Large intestine (tissue), 3 donors: ENCODE measurements at regions not wholly inside any gene's neighbourhood (a gene's known extent, or its start where the extent isn't known, plus 50 kb on each side); places are given as distances from the start of the nearest gene placed in this dataset.
"Not testable (repeated sequence)": the region's sequence is repeated elsewhere in the genome, so short reads cannot be mapped to it uniquely, and the experiment has no call there.

Experiments used
- DNase-seq, 2 donors: peaks; one replicate each; pipeline versions ENCODE4 v3.0.0 to v3.0.0-alpha.2; 2013
- H3K27ac ChIP-seq: one replicate; pipeline ENCODE4 v1.5.1; 2013; ENCODE audit warnings: low read length
- H3K27me3 ChIP-seq: 2 replicates; pipeline ENCODE4 v1.6.1; 2013; ENCODE audit warnings: low read length; ENCODE audit not compliant: control insufficient read depth, insufficient read depth
- H3K36me3 ChIP-seq: 2 replicates; pipeline ENCODE4 v1.6.1; 2013; ENCODE audit warnings: low read length; ENCODE audit not compliant: control insufficient read depth, insufficient read depth
- H3K4me1 ChIP-seq: one replicate; pipeline ENCODE4 v1.6.1; 2013; ENCODE audit warnings: low read length; ENCODE audit not compliant: control insufficient read depth, insufficient read depth
- H3K4me3 ChIP-seq: one replicate; pipeline ENCODE4 v1.5.1; 2013; ENCODE audit warnings: low read length
- H3K9me3 ChIP-seq: one replicate; pipeline ENCODE4 v1.6.1; 2013; ENCODE audit warnings: mild to moderate bottlenecking, low read depth, low read length, moderate library complexity; ENCODE audit not compliant: control insufficient read depth
- WGBS: methylation state at CpG from one replicate; pipeline ENCODE4 v1.1.5; 2013; ENCODE audit warnings: low lambda C conversion rate; ENCODE audit not compliant: insufficient coverage; 5-methylcytosine and 5-hydroxymethylcytosine counted together

DNA sequence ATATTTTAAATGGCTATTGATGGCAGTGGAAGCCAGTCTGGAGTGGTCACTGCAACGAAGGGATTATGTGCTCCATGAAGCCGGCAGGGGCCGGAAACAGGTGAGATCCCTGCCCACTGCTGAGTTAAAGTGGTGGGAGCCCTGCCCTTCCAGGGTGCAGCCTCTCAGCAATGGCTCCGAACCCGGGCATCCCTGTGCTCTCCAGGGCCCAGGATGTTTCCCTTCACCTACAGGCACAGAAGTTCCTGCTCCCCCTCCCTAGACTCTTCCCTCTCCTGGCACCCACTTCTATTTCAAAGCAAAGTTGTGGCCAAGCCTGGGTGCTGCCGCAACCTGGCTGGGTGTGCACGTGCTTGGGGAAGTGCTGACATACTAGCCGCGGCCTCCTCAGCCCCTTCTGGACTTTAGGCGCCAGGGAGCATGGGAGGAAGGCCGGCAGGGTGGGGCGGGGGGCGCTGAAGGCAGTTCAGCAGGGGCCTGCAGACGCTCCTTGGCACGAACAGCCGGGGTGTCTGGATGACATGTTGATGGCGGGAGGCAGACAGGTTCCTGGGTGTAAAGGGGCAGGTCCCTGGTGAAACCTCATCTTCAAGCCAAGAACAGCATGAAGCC lies 452.3 kb downstream of the HTR1B start:
- Histone ChIP-seq H3K4me3 (no peak overlapping the region), H3K36me3 (no peaks in the 10 kb centered on the region), H3K27ac (no peak overlapping the region), H3K27me3 (no peaks in the 10 kb centered on the region), H3K9me3 (peaks cover 5% of the 10 kb centered on the region), H3K4me1 (no peaks in the 10 kb centered on the region)
- 100% methylated on average over 1 of the region's 17 CpGs for WGBS
- DNase-seq, result no peak

DNA sequence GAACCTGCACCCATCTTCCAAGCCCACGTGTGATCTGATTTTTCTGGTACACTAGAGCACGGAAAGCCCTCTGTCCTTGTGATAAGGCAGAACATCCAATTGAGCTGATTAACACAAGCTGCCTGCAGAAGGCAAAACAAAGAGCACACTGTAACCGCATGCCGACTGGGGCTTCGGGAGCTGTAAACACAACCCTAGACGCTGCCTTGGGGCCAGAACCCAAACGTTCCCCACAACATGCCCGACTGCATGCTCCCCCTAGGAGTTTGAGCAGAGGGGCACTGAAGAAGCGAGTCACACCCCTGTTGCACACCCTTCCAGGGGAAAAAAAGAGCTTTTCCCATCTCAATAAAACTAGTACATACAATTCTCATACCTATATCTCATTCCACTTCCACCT lies 470.7 kb downstream of the HTR1B start:
- DNase-seq, result no peak
- Histone ChIP-seq H3K27me3 (no peaks in the 10 kb centered on the region), H3K4me3 (no peak overlapping the region), H3K4me1 (no peaks in the 10 kb centered on the region), H3K9me3 (peaks cover 12% of the 10 kb centered on the region), H3K27ac (no peak overlapping the region), H3K36me3 (no peaks in the 10 kb centered on the region)
- 60% methylated on average over 1 of the region's 9 CpGs for WGBS

DNA sequence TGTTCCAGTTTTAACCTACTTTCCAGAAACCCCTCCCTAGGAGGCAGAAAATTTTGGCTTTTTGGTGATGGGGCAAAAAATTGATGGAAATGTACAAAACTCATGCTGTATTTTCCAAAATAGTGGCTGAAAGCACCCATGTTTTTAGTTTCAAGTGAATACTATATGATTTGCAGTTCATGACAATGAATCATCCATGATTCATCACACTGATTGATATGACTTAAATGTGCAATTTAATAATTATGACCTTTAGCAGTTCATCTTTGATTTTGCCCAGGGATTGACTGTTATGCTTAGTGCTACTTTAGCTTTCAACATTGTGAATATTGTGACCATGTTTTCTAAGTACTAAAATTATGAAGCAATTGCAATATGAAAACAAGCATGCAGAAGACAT lies 478.7 kb downstream of the HTR1B start:
- peaks cover 8% of the 10 kb centered on the region for H3K9me3 ChIP-seq
- no peaks in the 10 kb centered on the region for H3K4me1 ChIP-seq
- DNase-seq, result no peak
- no peaks in the 10 kb centered on the region for H3K27me3 ChIP-seq
- H3K36me3 ChIP-seq, result no peaks in the 10 kb centered on the region
- H3K4me3 ChIP-seq, result no peak overlapping the region
- H3K27ac ChIP-seq, result no peak overlapping the region

DNA sequence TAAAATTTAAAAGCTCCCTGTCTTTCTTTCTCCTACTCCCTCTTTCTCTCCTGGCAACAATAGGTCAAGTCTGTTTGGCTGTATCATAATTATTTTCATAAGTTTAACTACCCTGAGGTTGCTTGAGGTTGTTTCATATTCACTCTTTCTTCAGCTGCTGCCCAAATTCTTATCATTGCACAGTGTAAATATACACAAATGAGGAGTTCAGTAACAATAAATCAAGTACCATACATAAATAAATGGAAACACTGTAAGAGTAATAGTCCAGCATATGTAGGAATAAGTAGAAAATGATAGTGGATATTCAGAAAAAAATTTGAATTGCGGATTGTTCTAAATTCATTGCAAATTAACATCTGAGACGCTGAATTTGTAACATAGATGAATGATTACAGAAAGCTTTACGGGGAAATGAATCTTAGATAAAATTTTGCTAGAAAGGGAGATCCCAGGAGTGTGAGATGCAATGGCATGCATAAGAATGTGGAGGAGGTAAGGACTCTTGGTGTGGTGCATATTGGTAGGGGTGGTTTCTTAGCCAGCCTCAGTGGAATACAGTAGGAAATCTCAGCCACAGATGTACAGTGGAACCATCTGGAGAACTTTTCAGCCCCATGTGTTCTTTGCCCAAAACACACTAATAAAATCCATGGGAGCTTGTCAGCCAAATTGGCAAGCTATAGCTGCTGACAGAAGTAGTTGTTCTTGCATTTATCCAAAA lies 480.7 kb downstream of the HTR1B start:
- Histone ChIP-seq H3K27me3 (no peaks in the 10 kb centered on the region), H3K4me1 (no peaks in the 10 kb centered on the region), H3K36me3 (no peaks in the 10 kb centered on the region), H3K27ac (no peak overlapping the region), H3K4me3 (no peak overlapping the region), H3K9me3 (no peaks in the 10 kb centered on the region)
- 97% methylated on average over 3 of the region's 3 CpGs for WGBS
- DNase-seq, result no peak

DNA sequence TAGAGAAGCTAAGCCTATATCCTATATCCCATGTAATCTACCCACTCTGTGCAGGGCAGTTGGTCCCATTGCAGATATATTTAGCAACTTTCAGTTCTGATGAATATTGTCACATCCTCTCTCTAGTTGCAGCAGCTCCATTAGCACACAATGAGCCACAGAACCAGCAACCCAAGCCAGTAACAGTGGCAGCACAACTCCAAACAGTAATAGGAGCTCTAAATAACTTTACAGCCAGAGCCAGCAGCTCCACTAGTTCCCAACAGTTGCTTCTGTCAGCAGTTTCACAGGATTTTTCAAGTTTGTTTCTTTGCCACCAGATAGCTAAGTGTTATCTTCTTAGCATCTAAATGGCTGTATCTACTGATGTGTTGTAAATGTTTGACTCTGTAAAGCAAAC lies 490.8 kb downstream of the HTR1B start:
- H3K27me3 ChIP-seq, result no peaks in the 10 kb centered on the region
- no peaks in the 10 kb centered on the region for H3K4me1 ChIP-seq
- no peak overlapping the region for H3K27ac ChIP-seq
- DNase-seq, result no peak
- no peaks in the 10 kb centered on the region for H3K36me3 ChIP-seq
- no peaks in the 10 kb centered on the region for H3K9me3 ChIP-seq
- no peak overlapping the region for H3K4me3 ChIP-seq

DNA sequence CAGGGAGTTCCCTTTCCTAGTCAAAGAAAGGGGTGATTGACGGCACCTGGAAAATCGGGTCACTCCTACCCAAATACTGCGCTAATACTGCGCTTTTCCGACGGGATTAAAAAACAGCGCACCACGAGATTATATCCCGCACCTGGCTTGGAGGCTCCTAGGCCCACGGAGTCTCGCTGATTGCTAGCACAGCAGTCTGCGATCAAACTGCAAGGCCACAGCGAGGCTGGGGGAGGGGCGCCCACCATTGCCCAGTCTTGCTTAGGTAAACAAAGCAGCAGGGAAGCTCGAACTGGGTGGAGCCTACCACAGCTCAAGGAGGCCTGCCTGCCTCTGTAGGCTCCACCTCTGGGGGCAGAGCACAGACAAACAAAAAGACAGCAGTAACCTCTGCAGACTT lies 504.1 kb downstream of the HTR1B start:
- H3K4me3 ChIP-seq, H3K9me3 ChIP-seq, H3K27me3 ChIP-seq, H3K4me1 ChIP-seq, DNase-seq, H3K27ac ChIP-seq, H3K36me3 ChIP-seq: not testable (repeated sequence)
- 80% methylated on average over 1 of the region's 15 CpGs for WGBS

DNA sequence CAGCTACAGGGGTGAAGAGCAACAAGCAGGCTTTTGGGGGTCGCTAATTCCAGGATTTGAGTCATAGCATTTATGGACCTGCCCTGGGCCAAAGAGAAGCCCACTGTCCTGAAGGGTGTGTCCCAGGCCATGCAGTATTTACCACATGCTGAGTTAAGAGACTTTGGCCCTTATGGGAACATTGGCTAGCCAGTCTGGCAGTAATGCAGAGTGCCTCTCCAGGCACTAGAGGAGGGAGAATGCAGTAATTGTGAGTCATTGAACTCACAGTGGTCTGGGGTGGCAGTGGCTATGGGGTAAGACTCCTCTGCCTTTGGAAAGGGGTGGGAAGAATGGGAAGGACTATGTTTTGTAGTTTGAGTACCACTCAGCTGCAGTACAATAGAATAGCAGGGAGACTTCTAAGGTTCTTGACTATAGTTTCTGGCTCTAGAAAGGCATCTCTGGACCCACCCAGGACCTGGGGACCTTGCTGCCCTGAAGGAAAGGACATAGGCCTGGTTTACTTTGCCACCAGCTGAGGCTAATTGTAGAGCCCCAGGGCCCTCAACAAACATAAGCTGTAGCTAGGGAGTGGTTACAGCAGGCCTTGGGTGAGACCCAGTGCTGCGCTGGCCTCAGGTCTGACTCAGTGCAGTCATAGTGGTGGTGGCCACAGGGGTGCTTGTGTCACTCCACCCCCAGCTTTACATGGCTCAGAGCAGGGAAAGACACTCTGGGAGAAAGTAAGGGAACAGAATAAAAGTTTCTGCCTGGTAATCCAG lies 520.9 kb downstream of the HTR1B start:
- no peak for DNase-seq
- Histone ChIP-seq H3K36me3 (no peaks in the 10 kb centered on the region), H3K27me3 (no peaks in the 10 kb centered on the region), H3K27ac (no peak overlapping the region), H3K4me3 (no peak overlapping the region), H3K4me1 (no peaks in the 10 kb centered on the region), H3K9me3 (peaks cover 2% of the 10 kb centered on the region)
- no CpG with 5 or more reads among the region's 2 CpGs for WGBS

DNA sequence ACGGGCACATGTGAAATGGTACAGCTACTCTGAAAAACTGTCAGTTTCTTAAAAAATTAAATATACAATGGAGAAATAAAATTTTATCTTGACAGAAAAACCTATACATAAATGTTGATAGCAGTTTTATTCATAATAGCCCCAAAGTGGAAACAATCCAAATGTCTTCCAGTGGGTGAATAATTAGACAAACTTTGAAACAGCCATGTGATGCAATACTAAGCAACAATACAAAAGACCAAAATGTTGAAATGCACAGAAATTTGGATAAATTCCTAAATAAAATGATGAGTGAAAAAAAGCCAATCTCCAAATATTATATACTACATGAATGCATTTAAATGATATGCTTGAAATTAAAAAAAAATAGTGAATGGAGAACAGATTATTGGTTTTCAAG lies 523.1 kb downstream of the HTR1B start:
- DNase-seq, result no peak
- Histone ChIP-seq H3K27ac (no peak overlapping the region), H3K27me3 (no peaks in the 10 kb centered on the region), H3K9me3 (peaks cover 2% of the 10 kb centered on the region), H3K4me3 (no peak overlapping the region), H3K4me1 (no peaks in the 10 kb centered on the region), H3K36me3 (no peaks in the 10 kb centered on the region)
- WGBS, result 75% methylated on average over 1 of the region's 1 CpG

DNA sequence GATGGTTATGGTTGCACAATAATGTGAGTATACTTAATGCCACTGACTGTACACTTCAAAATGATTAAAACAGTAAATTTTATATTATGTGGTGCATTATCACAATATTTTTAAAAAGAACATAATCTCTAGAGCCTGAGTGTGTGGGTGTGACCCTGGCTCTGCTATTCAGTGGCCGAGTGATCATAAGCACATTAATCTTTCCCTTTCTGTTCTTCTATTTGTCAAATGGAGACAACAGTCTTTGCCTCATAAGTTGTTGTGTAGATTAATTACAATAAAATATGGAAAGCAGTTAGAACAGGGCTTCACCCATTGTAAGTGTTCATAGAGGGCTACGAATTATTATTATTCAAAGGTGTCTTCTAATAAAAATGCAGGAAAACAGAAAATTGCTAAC lies 548.6 kb downstream of the HTR1B start:
- DNase-seq, result no peak
- 100% methylated on average over 1 of the region's 2 CpGs for WGBS
- no peaks in the 10 kb centered on the region for H3K9me3 ChIP-seq
- no peaks in the 10 kb centered on the region for H3K4me1 ChIP-seq
- H3K4me3 ChIP-seq, result no peak overlapping the region
- no peaks in the 10 kb centered on the region for H3K27me3 ChIP-seq
- H3K27ac ChIP-seq, result no peak overlapping the region
- H3K36me3 ChIP-seq, result no peaks in the 10 kb centered on the region

DNA sequence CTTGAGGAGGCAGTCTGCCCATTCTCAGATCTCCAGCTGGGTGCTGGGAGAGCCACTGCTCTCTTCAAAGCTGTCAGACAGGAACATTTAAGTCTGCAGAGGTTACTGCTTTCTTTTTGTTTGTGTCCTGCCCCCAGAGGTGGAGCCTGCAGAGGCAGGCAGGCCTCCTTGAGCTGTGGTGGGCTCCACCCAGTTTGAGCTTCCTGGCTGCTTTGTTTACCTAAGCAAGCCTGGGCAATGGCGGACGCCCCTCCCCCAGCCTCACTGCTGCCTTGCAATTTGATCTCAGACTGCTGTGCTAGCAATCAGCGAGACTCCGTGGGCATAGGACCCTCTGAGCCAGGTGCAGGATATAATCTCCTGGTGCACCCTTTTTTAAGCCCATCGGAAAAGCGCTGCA lies 557.8 kb downstream of the HTR1B start:
- WGBS, result no CpG with 5 or more reads among the region's 6 CpGs

More for the DNA sequence above, 557.8 kb downstream of the HTR1B start:
- H3K27ac ChIP-seq, DNase-seq, H3K36me3 ChIP-seq, H3K4me1 ChIP-seq, H3K9me3 ChIP-seq, H3K4me3 ChIP-seq, H3K27me3 ChIP-seq: not testable (repeated sequence)
